GM12874 (cell line): ENCODE measurements at regions not wholly inside any gene's neighbourhood (a gene's known extent, or its start where the extent isn't known, plus 50 kb on each side); places are given as distances from the start of the nearest gene placed in this dataset.

ENCODE experiments used
- TF ChIP-seq, protein P1 (sequence below): IDR thresholded peaks from 2 replicates; pipeline ENCODE4 v1.5.1; 2011; ENCODE audit warnings: low read depth, mild to moderate bottlenecking, control low read depth, low read length, moderate library complexity; ENCODE audit not compliant: insufficient read depth

DNA sequence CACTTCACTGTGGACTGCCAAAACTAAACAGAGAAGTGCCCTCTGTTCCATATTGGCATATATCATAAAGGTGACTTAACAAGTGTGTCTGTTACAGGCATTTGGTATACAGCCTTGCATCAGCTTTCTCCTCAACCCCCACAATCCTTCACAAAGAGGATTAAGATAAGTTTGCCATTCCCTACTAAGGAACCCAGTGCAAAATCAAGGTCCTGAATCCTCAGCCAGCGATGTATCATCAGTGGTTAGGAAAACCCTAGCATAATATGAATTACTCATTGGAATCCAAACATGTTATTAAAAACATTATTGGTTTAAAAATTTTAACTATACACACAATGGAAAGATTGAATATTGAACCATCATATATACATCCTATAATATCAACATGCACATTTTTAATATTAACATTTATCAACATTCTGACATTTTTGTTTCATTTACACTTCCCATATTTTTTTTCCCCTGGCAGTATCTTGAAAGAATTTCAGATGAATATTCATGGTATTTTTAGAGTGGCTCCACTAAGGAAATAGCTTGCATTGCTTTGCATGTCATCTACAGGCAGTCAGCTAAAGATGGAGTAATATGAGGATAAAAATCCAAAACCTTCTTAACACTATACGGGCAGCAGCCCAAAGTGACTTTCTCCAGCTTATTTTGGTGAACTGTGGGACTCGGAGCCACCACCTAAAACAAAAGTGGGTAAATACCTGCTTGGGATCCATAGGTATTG, 215.6 kb upstream of the CHRM2 start:
- TF ChIP-seq, protein P1, sequence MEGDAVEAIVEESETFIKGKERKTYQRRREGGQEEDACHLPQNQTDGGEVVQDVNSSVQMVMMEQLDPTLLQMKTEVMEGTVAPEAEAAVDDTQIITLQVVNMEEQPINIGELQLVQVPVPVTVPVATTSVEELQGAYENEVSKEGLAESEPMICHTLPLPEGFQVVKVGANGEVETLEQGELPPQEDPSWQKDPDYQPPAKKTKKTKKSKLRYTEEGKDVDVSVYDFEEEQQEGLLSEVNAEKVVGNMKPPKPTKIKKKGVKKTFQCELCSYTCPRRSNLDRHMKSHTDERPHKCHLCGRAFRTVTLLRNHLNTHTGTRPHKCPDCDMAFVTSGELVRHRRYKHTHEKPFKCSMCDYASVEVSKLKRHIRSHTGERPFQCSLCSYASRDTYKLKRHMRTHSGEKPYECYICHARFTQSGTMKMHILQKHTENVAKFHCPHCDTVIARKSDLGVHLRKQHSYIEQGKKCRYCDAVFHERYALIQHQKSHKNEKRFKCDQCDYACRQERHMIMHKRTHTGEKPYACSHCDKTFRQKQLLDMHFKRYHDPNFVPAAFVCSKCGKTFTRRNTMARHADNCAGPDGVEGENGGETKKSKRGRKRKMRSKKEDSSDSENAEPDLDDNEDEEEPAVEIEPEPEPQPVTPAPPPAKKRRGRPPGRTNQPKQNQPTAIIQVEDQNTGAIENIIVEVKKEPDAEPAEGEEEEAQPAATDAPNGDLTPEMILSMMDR: no peak

DNA sequence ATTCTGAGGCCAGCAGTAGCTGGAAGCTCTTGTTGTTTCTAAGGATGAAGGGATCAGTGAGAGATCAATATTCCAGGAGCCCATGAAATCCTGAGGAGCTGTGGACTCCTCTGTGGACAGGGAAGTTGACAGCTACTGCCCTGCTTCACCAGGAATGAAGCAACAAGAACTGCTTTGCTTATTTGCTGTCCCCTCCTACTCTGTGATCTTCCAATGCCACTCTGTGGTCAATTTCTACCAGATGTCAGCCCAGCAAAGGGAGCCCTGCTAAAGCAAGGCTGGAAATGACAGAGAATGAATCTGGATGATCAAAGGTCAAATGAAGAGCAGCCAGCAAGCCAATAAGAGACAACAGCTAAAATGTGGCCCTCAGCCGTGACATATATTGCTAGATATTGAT, 227.5 kb upstream of the CHRM2 start:
- TF ChIP-seq, protein P1: no peak

GRCh38 chr7:136637813-136638212, 230.6 kb upstream of the CHRM2 start:
- TF ChIP-seq, protein P1: no peak

DNA sequence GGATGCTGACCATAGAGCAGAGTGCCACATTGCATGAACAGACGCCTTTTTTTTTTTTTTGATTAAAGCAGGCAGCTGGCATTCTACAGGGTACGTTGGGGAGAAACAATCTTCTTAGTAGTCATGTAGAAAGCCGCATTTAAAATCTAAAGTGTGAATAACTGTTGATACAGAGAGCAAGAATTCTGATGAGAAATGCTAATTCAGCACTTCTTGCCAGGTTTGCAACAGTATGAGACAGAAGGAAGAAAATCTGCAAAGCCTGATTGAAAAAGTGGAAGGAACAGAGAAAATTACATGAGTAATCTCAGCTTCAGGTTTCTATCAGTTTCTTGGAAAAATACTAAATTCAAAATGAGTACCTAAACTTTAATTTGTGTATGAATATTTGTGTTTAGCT, 232.7 kb upstream of the CHRM2 start:
- TF ChIP-seq, protein P1: no peak

DNA sequence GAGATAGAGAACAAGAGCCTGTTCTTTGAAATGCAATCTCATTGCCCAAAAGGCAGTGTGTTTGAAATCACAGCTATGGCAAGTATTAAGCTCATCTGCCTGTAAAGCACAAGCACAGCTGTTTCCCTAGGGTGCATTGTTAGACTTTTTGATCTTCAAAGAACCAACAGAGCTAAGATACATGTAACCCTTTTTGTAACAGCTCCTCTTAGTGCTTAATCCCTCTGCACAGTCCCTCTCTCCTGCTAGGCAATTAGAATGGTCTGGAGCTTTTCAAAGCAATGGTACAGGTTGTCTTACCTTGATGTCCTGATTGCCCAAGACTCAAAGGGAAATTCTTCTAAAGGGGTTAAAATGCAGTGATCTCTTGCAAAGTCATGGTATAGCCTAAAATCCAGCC, 249.6 kb upstream of the CHRM2 start:
- TF ChIP-seq, protein P1: no peak

- TF ChIP-seq, protein P1: no peak
Measured at GRCh38 chr7:136617176-136617575, 251.3 kb upstream of the CHRM2 start.

- TF ChIP-seq, protein P1: no peak
Measured at GRCh38 chr7:136605532-136606329, 262.7 kb upstream of the CHRM2 start.
